ENCODE measurements at regions not wholly inside any gene's neighbourhood (a gene's known extent, or its start where the extent isn't known, plus 50 kb on each side); places are given as distances from the start of the nearest gene placed in this dataset.

DNA sequence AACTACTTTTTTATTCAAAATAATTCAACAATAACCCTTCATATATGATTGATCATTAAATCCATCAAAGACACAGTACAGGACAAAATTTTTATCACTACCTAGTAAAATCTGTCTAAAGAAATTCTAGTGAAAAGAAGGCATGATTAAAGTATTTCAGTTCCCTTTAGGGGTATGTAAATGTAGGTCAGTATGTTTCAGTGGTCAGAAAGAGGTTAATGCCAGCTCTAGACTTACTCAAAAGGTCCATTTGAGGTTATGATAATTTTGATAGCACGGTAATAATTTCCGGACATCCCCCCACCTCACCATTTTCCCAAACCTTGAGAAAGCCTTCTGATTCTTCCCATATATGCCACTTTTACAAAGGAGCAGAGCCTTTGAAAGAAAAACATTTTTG is 193.5 kb upstream of the ID4 start:
- DNase-seq = no peak

- DNase-seq = no peak
Observed at GRCh38 chr6:19655744-19656143, 181.4 kb upstream of the ID4 start.

DNA sequence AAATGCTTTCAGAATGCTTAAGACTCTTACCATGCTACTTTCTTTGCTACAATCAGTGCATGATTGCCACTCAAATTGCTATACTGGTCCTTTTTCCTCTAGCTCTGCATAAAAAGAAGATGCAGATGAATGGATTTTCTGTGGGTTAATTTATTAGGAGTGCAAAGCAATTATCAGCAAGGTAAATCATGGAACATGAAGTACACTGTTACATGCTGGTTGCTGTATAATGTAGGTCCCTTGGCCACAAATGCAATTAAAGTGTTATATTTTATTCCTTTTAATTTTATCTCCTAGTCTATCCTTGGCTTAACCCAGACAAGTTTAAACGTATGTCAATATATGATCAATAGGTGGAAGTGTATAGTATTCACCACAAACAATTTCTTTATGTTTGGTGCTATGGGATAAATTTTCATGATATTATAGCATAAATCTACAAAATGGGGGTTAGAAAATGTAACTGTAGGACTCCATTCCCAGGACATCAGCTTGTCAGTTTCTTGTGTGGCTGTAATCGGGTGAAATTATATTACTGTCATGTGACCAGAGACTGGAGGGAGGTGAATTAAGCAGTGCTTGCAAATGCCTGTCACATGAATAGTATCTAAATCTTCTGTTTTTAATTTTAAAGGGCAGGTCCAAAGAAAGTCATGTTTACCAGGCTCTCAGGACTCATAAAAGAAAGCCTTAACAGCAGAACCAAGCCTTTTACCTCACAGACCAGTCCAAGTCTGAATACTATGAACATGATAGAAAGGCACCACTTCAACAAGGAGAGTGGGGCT is 176.9 kb upstream of the ID4 start:
- no peak for DNase-seq

DNA sequence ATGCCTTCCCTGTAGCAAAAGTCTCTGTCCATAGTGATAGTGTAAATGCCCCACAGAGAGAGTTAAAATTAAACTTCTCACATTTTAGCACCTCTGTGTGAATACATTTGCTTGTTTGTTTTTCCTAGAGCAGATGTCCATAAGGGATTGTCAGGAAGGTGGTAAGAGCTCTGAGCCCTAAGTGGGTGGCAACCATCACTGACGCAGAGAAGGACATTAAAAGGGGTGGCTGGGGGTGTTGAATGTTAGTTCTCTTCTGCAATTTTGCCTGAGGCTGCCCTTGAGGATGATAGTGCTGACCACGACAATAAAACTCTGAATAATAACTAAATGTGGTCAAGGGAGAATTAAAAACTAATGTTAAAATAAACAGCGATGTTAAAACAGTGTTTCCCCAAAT is 174.3 kb upstream of the ID4 start:
- DNase-seq = no peak

GRCh38 chr6:19663479-19663878 is 173.7 kb upstream of the ID4 start:
- DNase-seq = no peak

- DNase-seq = no peak
Observed at GRCh38 chr6:19664050-19664449, 173.1 kb upstream of the ID4 start.

DNA sequence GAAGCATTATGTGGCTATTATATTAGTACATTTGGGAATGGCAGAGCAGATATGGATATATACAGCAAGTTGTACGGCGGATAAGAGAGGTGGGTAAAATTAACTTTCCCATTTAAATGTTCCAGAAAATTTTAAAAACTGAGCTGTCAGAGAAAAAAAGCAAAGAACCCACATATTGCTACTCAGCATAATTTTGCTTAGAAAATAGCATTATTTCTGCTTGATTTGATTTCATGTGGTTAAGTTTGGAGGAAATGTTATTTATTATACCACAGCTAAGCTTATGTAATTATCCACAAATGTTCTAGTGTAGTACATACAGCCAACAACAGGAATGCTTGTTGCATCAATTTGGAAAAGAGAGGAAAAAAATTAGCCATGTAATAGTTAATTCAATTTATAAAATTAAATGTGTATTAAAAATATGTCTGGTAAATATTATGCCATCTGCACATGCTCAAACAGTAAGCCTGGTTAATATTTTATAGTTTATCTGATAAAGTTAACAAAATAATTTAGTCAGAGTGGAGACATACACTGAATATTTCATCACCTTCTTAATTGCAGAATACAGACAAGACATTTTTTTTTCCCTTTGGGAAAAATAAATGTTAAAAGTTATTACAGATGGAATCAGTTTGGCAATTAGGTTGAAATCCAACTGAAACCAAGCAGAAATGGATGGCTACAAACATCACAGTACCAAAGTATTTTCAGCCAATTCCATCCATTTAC is 172.1 kb upstream of the ID4 start:
- DNase-seq = no peak

DNA sequence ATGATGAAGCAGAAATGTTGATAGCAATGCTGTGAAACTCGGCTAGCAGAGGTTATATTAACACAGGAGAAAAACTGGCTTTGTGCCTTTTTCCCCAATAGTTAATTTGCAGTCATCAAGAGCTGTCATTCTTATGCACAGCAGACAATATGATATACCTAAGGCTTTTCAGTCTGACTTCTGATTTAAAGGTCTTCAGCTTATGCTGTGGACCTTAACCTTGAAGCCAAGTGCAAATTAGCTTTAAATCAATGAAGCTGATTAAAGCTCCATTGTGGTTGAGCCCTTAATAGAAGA is 171.6 kb upstream of the ID4 start:
- DNase-seq = no peak

DNA sequence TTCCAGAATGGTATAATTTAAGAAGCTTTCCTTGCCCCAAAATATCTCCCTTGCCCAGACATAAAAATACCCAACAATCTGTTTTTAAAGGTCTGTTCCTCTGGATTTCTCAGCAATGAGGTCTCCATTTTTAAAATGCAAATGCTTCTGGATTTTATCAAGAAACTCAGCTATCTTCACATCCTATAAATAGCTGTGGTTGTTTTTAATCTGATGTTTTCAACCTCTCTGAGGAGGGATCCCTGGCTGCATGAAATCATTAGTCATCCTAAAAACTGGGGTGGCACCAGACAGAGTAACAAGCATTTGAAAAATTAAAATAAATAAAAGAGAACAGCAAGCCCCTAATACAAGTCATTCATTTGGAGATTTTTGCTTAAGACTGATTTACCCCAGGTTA is 168.5 kb upstream of the ID4 start:
- no peak for DNase-seq

- no peak for DNase-seq
Observed at GRCh38 chr6:19669206-19669605, 168.0 kb upstream of the ID4 start.

GRCh38 chr6:19682859-19683258 is 154.3 kb upstream of the ID4 start:
- no peak for DNase-seq

- DNase-seq = no peak
Observed at GRCh38 chr6:19690325-19691075, 146.7 kb upstream of the ID4 start.

GRCh38 chr6:19691465-19692167 is 145.6 kb upstream of the ID4 start:
- DNase-seq = no peak

DNA sequence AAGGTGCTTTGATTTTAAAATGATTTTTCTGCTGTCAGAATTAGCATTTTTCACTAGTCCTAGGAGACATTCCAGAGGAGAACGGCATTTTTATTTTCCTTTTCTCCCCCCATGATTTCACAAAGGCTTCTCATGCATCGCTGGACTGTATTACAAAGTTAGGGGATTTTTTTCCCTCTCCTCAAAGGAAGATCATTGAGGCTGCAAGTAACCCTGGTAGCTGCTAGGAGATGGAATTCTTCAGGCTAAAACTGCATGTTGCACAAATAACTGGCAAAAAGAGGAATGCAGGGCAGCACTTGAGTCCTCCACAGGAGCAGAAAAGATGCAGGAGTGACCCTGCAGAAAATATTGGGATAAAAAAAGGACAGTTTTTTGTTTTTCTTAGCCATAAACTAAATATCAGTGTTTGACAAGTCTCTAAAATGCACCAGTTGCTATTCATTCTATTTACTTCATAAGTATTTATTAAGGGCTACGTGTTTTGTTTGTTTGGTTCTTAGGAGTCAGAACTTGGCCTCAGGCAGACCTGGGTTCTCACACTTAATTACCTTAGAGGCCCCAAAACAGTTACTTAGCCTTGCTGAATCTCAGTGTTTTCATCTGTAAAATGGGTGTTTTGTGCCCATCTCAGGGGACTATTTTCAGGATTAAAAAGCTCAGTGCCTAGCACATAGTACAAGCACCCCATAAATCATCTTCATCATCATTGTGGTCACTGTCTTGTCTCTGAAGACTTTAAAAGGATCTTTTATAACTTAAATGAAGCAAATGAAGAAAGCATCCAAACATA is 144.5 kb upstream of the ID4 start:
- DNase-seq = no peak

DNA sequence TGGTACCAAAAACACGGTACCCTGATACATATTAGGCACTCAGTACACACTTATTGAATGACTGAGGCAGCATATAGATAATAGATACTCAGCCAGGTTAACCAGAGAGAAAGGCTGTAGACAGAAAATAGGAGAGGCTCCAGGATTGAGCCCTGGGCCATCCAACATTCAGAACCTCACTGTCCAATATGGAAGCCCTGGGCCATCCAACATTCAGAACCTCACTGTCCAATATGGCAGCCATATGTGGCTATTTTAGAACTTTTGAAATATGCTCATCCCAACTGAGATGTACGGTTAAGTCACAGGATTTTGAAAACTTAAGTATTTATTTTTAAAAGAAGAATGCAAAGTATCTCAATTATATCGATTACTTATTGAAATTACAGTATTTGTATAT is 142.5 kb upstream of the ID4 start:
- no peak for DNase-seq

DNA sequence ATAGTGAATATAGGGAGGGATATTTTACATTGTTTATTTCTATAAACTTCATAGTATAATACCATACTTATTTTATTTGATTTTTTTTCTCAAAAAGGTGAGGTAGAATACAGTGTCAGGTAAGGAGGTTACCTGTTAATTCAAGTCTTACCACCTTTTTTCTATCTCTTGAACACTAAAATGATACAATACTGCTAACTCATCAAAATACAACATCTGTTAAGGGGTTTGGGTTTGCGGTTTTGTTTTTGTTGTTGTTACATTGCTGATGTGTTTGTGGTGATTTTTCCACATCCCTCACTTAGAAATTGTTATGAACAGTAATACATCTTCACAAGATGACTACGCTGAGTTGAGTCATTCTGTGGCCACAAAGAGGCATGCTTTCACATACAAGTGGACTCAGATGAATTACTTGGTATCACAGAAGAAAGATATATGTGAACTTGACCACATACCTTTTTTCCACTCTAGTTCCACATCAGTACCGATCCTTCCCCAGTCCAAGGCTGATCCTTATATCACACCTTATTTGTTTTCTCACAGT is 139.4 kb upstream of the ID4 start:
- no peak for DNase-seq

DNA sequence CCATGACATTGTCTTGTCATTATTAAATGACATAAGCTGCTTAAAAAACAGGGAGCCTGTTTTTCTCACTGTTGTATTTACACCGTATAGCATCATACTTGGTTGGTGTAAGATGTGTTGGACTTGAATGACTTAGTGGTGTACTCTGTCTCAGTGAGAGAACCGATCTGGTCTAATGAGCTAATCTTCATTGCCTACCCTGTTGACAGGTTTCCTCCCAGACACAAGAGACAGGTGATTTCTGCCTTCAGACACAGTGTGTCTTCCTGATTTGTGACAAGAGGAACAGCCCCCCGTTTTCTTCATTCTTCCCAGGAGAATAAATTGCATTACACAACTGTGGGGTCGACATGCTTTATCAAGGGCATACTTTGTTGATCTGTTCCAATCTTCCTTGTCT is 137.2 kb upstream of the ID4 start:
- DNase-seq = no peak

- no peak for DNase-seq
Observed at GRCh38 chr6:19705606-19706005, 131.6 kb upstream of the ID4 start.

DNA sequence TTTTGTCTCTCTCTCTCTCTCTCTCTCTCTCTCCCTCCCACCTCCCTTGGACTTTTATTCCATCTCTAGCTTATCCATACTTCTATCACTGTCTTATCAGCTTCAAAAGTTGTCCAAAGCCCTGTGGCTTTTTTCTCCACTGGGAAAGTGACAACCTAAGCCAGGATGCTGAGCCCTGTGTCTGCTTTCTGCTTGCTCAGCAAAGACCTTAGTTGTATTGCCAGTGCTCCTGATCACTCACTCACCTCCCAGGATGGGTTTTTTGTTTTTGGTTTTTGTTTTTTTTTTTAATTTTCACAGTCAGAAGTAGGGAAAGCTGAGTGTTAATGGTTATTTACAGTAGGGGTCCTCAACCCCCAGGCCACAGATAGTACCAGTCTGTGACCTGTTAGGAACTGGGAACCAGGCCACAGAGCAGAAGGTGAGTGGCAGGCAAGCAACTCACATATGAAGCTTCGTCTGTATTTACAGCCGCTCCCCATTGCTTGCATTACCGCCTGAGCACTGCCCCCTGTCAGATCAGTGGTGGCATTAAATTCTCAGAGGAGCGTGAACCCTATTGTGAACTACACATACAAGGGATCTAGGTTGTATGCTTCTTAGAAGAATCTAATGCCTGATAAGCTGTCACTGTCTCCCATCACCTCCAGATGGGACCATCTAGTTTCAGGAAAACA is 125.0 kb upstream of the ID4 start:
- no peak for DNase-seq

DNA sequence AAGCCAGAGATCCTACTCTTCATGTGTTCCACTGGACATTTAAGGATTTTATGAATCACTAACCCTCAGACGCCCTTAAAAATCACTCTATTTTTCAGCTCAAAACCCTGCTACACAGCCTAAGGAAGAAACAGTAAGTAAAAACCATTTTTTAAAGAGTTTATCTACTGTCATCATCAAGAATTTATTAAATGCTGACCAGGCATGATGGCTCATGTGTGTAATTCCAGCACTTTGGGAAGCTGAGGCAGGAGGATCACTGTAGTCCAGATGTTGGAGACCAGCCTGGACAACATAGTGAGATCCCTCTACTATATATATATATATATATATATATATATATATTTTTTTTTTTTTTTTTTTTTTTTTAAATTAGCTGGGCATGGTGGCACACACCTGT is 124.2 kb upstream of the ID4 start:
- DNase-seq = no peak

DNA sequence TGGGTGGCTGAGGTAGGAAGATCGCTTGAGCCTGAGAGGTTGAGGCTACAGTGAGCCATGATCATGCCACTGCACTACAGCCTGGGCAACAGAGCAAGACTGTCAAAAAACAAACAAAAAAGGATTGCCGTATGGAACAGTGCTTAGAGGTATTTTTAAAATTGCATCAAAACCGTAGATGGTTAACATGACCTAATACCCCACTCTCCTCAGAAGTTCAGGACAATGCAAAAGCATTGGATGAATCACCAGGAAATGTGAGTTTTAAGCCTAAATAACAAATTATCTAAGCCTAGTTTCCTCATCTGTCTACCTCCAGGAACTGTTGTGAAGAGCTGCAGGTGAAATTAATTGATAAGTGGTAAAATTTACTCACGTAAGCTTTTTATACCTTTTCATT is 123.8 kb upstream of the ID4 start:
- DNase-seq = no peak

DNA sequence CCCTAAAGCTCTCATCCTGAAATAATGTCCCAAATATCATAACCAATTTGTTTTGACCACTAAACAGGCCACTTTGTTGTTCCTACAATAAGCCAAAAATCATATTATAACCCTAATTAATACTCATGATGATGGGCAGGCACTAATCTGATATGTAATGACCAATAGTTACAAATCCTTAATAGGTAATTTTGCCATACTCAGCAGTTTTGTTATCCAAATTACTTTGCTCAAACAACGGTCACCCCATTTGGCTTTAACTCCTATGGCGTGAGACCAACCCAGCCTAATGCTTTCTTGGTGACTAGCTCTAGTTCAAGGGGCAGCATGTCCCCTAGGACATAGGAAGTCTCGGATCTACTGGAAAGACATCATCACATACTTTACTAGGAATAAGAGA is 123.2 kb upstream of the ID4 start:
- no peak for DNase-seq
